ENCODE measurements at regions not wholly inside any gene's neighbourhood (a gene's known extent, or its start where the extent isn't known, plus 50 kb on each side); places are given as distances from the start of the nearest gene placed in this dataset.
A peak's percentile ranks its signal among the peaks of the same experiment; 100 is the strongest.

- peaks cover 0 to 19% (median 15%) of the 10 kb centered on the region in 4 donors for H3K4me1 ChIP-seq
- H3K27me3 ChIP-seq, result no peaks in the 10 kb centered on the region
- 80 to 90% methylated on average over 8 of the region's 8 CpGs for WGBS, 2 donors
- no peak overlapping the region for H3K4me3 ChIP-seq
- H3K36me3 ChIP-seq, result no peaks in the 10 kb centered on the region
- no peak overlapping the region for H3K27ac ChIP-seq
- no peaks in the 10 kb centered on the region for H3K9me3 ChIP-seq
- TF ChIP-seq POLR2AphosphoS5 (IDR thresholded peaks at IDR 0.05), result no peak
- TF ChIP-seq POLR2A (IDR thresholded peaks at IDR 0.05), result no peak
- TF ChIP-seq EP300 (IDR thresholded peaks at IDR 0.05), result no peak
- DNase-seq, result no peak
- intact Hi-C loops (cut with DNase I), result no loop called here
These were observed 111.7 kb downstream of the NXNL2 start for GRCh38 chr9:88646539-88647300.

GRCh38 chr9:88651682-88652633 lies 117.0 kb downstream of the NXNL2 start:
- TF ChIP-seq CTCF (IDR thresholded peaks at IDR 0.05), result no peak
- peak; percentile 46 to 81 (median 54) for TF ChIP-seq POLR2AphosphoS5 (IDR thresholded peaks at IDR 0.05)
- no peaks in the 10 kb centered on the region for H3K36me3 ChIP-seq
- peak overlapping the region; percentile 58 to 68 (median 64) for H3K27ac ChIP-seq
- intact Hi-C loops (cut with DNase I), result loop anchor here (5.0 kb wide), 2 partner anchors 95 to 345 kb away; no protein-coding TSS in a partner anchor
- H3K9me3 ChIP-seq, result no peaks in the 10 kb centered on the region
- no peak overlapping the region for H3K4me3 ChIP-seq
- 69% methylated on average over 10 of the region's 10 CpGs for WGBS, 2 donors
- H3K4me1 ChIP-seq, result peaks cover 0 to 20% (median 12%) of the 10 kb centered on the region in 4 donors
- peak; percentile 96 for DNase-seq
- no peaks in the 10 kb centered on the region for H3K27me3 ChIP-seq

- Histone ChIP-seq H3K4me3 (no peak overlapping the region), H3K36me3 (no peaks in the 10 kb centered on the region), H3K9me3 (no peaks in the 10 kb centered on the region), H3K27ac (peak overlapping the region; percentile 58 to 68 (median 64)), H3K27me3 (no peaks in the 10 kb centered on the region), H3K4me1 (peaks cover 0 to 20% (median 13%) of the 10 kb centered on the region in 4 donors)
- no peak for DNase-seq
- intact Hi-C loops (cut with DNase I), result loop anchor here (5.0 kb wide), 2 partner anchors 94 to 344 kb away; no protein-coding TSS in a partner anchor
- 71 to 78% methylated on average over 1 of the region's 1 CpG for WGBS, 2 donors
- no peak for TF ChIP-seq CTCF (IDR thresholded peaks at IDR 0.05)
- no peak for TF ChIP-seq POLR2A (IDR thresholded peaks at IDR 0.05)
- no peak for TF ChIP-seq POLR2AphosphoS5 (IDR thresholded peaks at IDR 0.05)
- TF ChIP-seq EP300 (IDR thresholded peaks at IDR 0.05), result no peak
These were observed 117.9 kb downstream of the NXNL2 start for GRCh38 chr9:88652876-88653275.

- 45 to 72% methylated on average over 2 of the region's 2 CpGs for WGBS, 2 donors
- Histone ChIP-seq H3K4me1 (peaks cover 0 to 25% (median 16%) of the 10 kb centered on the region in 4 donors), H3K4me3 (no peak overlapping the region), H3K36me3 (no peaks in the 10 kb centered on the region), H3K27me3 (no peaks in the 10 kb centered on the region), H3K9me3 (no peaks in the 10 kb centered on the region), H3K27ac (peak overlapping the region in 1 of 4 donors; percentile 62)
- DNase-seq, result no peak
- intact Hi-C loops (cut with DNase I), result loop anchor here (5.0 kb wide), 2 partner anchors 94 to 344 kb away; no protein-coding TSS in a partner anchor
- TF ChIP-seq EP300 (IDR thresholded peaks at IDR 0.05), result no peak
- no peak for TF ChIP-seq POLR2A (IDR thresholded peaks at IDR 0.05)
- TF ChIP-seq POLR2AphosphoS5 (IDR thresholded peaks at IDR 0.05), result no peak
- no peak for TF ChIP-seq CTCF (IDR thresholded peaks at IDR 0.05)
These were observed 118.4 kb downstream of the NXNL2 start for GRCh38 chr9:88653406-88653805.

GRCh38 chr9:88653911-88654310 lies 118.9 kb downstream of the NXNL2 start:
- H3K9me3 ChIP-seq, result no peaks in the 10 kb centered on the region
- peak in 1 of 4 donors; percentile 8 for TF ChIP-seq POLR2AphosphoS5 (IDR thresholded peaks at IDR 0.05)
- no peak for TF ChIP-seq CTCF (IDR thresholded peaks at IDR 0.05)
- peaks cover 0 to 28% (median 19%) of the 10 kb centered on the region in 4 donors for H3K4me1 ChIP-seq
- H3K27ac ChIP-seq, result no peak overlapping the region
- intact Hi-C loops (cut with DNase I), result loop anchor here (5.0 kb wide), 2 partner anchors 93 to 343 kb away; no protein-coding TSS in a partner anchor
- H3K27me3 ChIP-seq, result no peaks in the 10 kb centered on the region
- H3K4me3 ChIP-seq, result no peak overlapping the region
- 74 to 81% methylated on average over 3 of the region's 3 CpGs for WGBS, 2 donors
- DNase-seq, result no peak
- H3K36me3 ChIP-seq, result no peaks in the 10 kb centered on the region
